CD14-positive monocyte (primary cell): ENCODE measurements at regions not wholly inside any gene's neighbourhood (a gene's known extent, or its start where the extent isn't known, plus 50 kb on each side); places are given as distances from the start of the nearest gene placed in this dataset.

Source experiments
- DNase-seq, 3 donors: peaks; one replicate each; pipeline ENCODE4 v3.0.0-alpha.2; 2011 to 2022
- H2AFZ ChIP-seq: 2 replicates; pipeline ENCODE4 v1.6.0; 2012; ENCODE audit warnings: mild to moderate bottlenecking, low read depth, low read length, inconsistent platforms; ENCODE audit not compliant: insufficient read depth, poor library complexity, severe bottlenecking
- H3K27ac ChIP-seq, 2 donors: 1 replicate in 1 of 2; 2 replicates in 1 of 2; pipeline ENCODE4 v1.5.1; 2012 to 2013; ENCODE audit warnings: low read length in 2 of 2, control low read depth in 1 of 2, inconsistent platforms in 1 of 2, low read depth in 1 of 2, mild to moderate bottlenecking in 1 of 2
- H3K27me3 ChIP-seq, 2 donors: one replicate each; pipeline versions ENCODE4 v1.6.0 to v1.6.1; 2011 to 2013; ENCODE audit warnings: low read length in 2 of 2; ENCODE audit not compliant: control insufficient read depth in 2 of 2, insufficient read depth in 2 of 2
- H3K36me3 ChIP-seq, 2 donors: replicated peaks in 1 of 2; 1 replicate in 1 of 2; 2 replicates in 1 of 2; pipeline versions ENCODE4 v1.5.1 to v1.6.1; 2012 to 2013; ENCODE audit warnings: low read length in 2 of 2, control low read depth in 1 of 2, inconsistent platforms in 1 of 2, mild to moderate bottlenecking in 1 of 2; ENCODE audit not compliant: insufficient read depth in 2 of 2, control insufficient read depth in 1 of 2
- H3K4me1 ChIP-seq, 2 donors: 1 replicate in 1 of 2; 2 replicates in 1 of 2; pipeline versions ENCODE4 v1.5.1 to v1.6.1; 2012 to 2013; ENCODE audit warnings: low read length in 2 of 2, control low read depth in 1 of 2, inconsistent platforms in 1 of 2, mild to moderate bottlenecking in 1 of 2, moderate library complexity in 1 of 2; ENCODE audit not compliant: insufficient read depth in 2 of 2, control insufficient read depth in 1 of 2
- H3K4me2 ChIP-seq: replicated peaks from 2 replicates; pipeline ENCODE3; 2012; ENCODE audit warnings: low read length, moderate library complexity, mild to moderate bottlenecking; ENCODE audit not compliant: poor library complexity, severe bottlenecking; ENCODE audit errors: extremely low read depth
- H3K4me3 ChIP-seq, 3 experiments: fragments of 200-600 bp in 1 of 3; sonication (generic) in 1 of 3; replicated peaks in 1 of 3; 1 replicate in 2 of 3; 2 replicates in 1 of 3; pipeline ENCODE4 v1.5.1; 2011 to 2013; ENCODE audit warnings: low read length in 3 of 3, mild to moderate bottlenecking in 3 of 3, control low read depth in 2 of 3, low read depth in 2 of 3, inconsistent platforms in 1 of 3, moderate library complexity in 1 of 3
- H3K79me2 ChIP-seq: 2 replicates; pipeline ENCODE4 v1.6.0; 2012; ENCODE audit warnings: mild to moderate bottlenecking, control low read depth, inconsistent platforms, low read length, moderate library complexity; ENCODE audit not compliant: insufficient read depth
- H3K9ac ChIP-seq: 2 replicates; pipeline ENCODE4 v1.6.0; 2017; ENCODE audit warnings: low read length, mild to moderate bottlenecking; ENCODE audit not compliant: insufficient read depth, poor library complexity, severe bottlenecking
- H3K9me3 ChIP-seq, 2 donors: replicated peaks in 1 of 2; 1 replicate in 1 of 2; 2 replicates in 1 of 2; pipeline versions ENCODE4 v1.5.1 to v1.6.1; 2012 to 2013; ENCODE audit warnings: low read length in 2 of 2, control low read depth in 1 of 2; ENCODE audit not compliant: control insufficient read depth in 1 of 2, insufficient read depth in 1 of 2
- H4K20me1 ChIP-seq: 2 replicates; pipeline ENCODE4 v1.6.0; 2012; ENCODE audit warnings: mild to moderate bottlenecking, low read length, control low read depth, moderate library complexity; ENCODE audit not compliant: insufficient read depth
- H3K27ac Mint-ChIP-seq, 7 donors: one replicate each; pipeline ENCODE4 v1.8.0; 2020; ENCODE audit warnings: mild to moderate bottlenecking in 7 of 7, mixed read lengths in 7 of 7, moderate library complexity in 6 of 7, inconsistent platforms in 2 of 7
- H3K27me3 Mint-ChIP-seq, 3 donors: one replicate each; pipeline ENCODE4 v1.8.0; 2021 to 2022; ENCODE audit warnings: low read depth in 3 of 3, mild to moderate bottlenecking in 3 of 3, mixed read lengths in 3 of 3, moderate library complexity in 3 of 3, inconsistent platforms in 1 of 3
- H3K36me3 Mint-ChIP-seq, 2 donors: one replicate each; pipeline ENCODE4 v1.8.0; 2020; ENCODE audit warnings: mixed read lengths in 2 of 2, inconsistent platforms in 1 of 2, mild to moderate bottlenecking in 1 of 2
- H3K4me1 Mint-ChIP-seq: one replicate; pipeline ENCODE4 v1.8.0; 2020; ENCODE audit warnings: mild to moderate bottlenecking, mixed read lengths
- H3K4me3 Mint-ChIP-seq, 2 donors: one replicate each; pipeline ENCODE4 v1.8.0; 2020; ENCODE audit warnings: mild to moderate bottlenecking in 2 of 2, mixed read lengths in 2 of 2, moderate library complexity in 1 of 2
- H3K9me3 Mint-ChIP-seq, 7 donors: one replicate each; pipeline ENCODE4 v1.8.0; 2020 to 2022; ENCODE audit warnings: mixed read lengths in 7 of 7, mild to moderate bottlenecking in 6 of 7, moderate library complexity in 6 of 7, inconsistent platforms in 2 of 7
- WGBS: methylation state at CpG from one replicate; pipeline ENCODE4 v1.1.5; 2013; ENCODE audit warnings: missing lambda C conversion rate; ENCODE audit not compliant: insufficient coverage; 5-methylcytosine and 5-hydroxymethylcytosine counted together
- intact Hi-C, 2 donors: fragments of 100-400 bp; cut with micrococcal nuclease; formaldehyde crosslinking; loops; one replicate each; pipeline versions ENCODE4 v1.15.0 to v1.15.1; 2023
- TF ChIP-seq, protein P1 (sequence below): fragments of 200-600 bp; IDR thresholded peaks from one replicate; pipeline ENCODE4 v1.8.0; 2022; ENCODE audit warnings: antibody characterized with exemption, mild to moderate bottlenecking

GRCh38 chr18:59810183-59810582 lies 89.6 kb upstream of the PMAIP1 start:
- Histone ChIP-seq H4K20me1 (no peaks in the 10 kb centered on the region), H3K9me3 (no peaks in the 10 kb centered on the region), H3K9ac (no peak overlapping the region), H3K36me3 (no peaks in the 10 kb centered on the region), H3K79me2 (no peaks in the 10 kb centered on the region), H3K4me3 (no peak overlapping the region), H3K27me3 (peaks cover 0 to 4% of the 10 kb centered on the region in 2 donors), H3K4me2 (no peak overlapping the region), H2AFZ (no peak overlapping the region), H3K4me1 (no peaks in the 10 kb centered on the region), H3K27ac (no peak overlapping the region)
- no peak overlapping the region for H3K4me3 Mint-ChIP-seq
- TF ChIP-seq, protein P1, sequence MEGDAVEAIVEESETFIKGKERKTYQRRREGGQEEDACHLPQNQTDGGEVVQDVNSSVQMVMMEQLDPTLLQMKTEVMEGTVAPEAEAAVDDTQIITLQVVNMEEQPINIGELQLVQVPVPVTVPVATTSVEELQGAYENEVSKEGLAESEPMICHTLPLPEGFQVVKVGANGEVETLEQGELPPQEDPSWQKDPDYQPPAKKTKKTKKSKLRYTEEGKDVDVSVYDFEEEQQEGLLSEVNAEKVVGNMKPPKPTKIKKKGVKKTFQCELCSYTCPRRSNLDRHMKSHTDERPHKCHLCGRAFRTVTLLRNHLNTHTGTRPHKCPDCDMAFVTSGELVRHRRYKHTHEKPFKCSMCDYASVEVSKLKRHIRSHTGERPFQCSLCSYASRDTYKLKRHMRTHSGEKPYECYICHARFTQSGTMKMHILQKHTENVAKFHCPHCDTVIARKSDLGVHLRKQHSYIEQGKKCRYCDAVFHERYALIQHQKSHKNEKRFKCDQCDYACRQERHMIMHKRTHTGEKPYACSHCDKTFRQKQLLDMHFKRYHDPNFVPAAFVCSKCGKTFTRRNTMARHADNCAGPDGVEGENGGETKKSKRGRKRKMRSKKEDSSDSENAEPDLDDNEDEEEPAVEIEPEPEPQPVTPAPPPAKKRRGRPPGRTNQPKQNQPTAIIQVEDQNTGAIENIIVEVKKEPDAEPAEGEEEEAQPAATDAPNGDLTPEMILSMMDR: no peak
- H3K36me3 Mint-ChIP-seq: no peaks in the 10 kb centered on the region
- no peak overlapping the region for H3K27ac Mint-ChIP-seq
- no peak for DNase-seq
- H3K9me3 Mint-ChIP-seq: peaks cover 0 to 1% (median 0%) of the 10 kb centered on the region in 7 donors
- H3K4me1 Mint-ChIP-seq: no peaks in the 10 kb centered on the region
- H3K27me3 Mint-ChIP-seq: peaks cover 3 to 12% (median 4%) of the 10 kb centered on the region in 3 donors
- no CpG with 5 or more reads among the region's 6 CpGs for WGBS
- intact Hi-C loops: no loop called here

- no peak overlapping the region for H3K4me3 Mint-ChIP-seq
- no peak overlapping the region for H3K27ac ChIP-seq
Measured at GRCh38 chr18:59802031-59802430, 97.8 kb upstream of the PMAIP1 start.

More at GRCh38 chr18:59802031-59802430, 97.8 kb upstream of the PMAIP1 start:
- Histone ChIP-seq H4K20me1 (no peaks in the 10 kb centered on the region), H3K4me2 (no peak overlapping the region), H2AFZ (no peak overlapping the region), H3K79me2 (no peaks in the 10 kb centered on the region), H3K9me3 (no peaks in the 10 kb centered on the region), H3K27me3 (no peaks in the 10 kb centered on the region), H3K4me3 (no peak overlapping the region), H3K4me1 (no peaks in the 10 kb centered on the region), H3K36me3 (no peaks in the 10 kb centered on the region), H3K9ac (no peak overlapping the region)
- Mint-ChIP-seq H3K27me3 (peaks cover 0 to 2% (median 2%) of the 10 kb centered on the region in 3 donors), H3K27ac (no peak overlapping the region), H3K9me3 (peaks cover 0 to 2% (median 0%) of the 10 kb centered on the region in 7 donors), H3K36me3 (no peaks in the 10 kb centered on the region), H3K4me1 (peaks cover 4% of the 10 kb centered on the region)
- WGBS: 65% methylated on average over 6 of the region's 7 CpGs
- no peak for DNase-seq
- TF ChIP-seq, protein P1: no peak
- intact Hi-C loops: no loop called here
